PC-3 (cell line): ENCODE measurements at regions not wholly inside any gene's neighbourhood (a gene's known extent, or its start where the extent isn't known, plus 50 kb on each side); places are given as distances from the start of the nearest gene placed in this dataset.

ENCODE experiments used
- ATAC-seq: fragments of 200-7000 bp; cut with Tn5 transposase; 2 replicates; pipeline ENCODE4 v1.9.1; 2020; ENCODE audit warnings: mild to moderate bottlenecking, moderate library complexity
- BruUV-seq: library from RNA; stranded (reverse); fragments of 400-500 nt; replicated peaks from 2 replicates; lab custom pipeline; 2021; lab: Mats Ljungman, UMichigan
- CTCF ChIA-PET: fragments of 300-600 bp; sonication (Branson Sonifier 250); formaldehyde crosslinking; loops from one replicate; lab custom pipeline; 2022; ENCODE audit warnings: antibody characterized with exemption; lab: Charles Lee
- POLR2A ChIA-PET: fragments of 300-600 bp; sonication (Branson Sonifier 250); formaldehyde crosslinking; loops from one replicate; lab custom pipeline; 2022; ENCODE audit warnings: antibody characterized with exemption; ENCODE audit not compliant: unreplicated experiment; lab: Charles Lee
- DNase-seq: peaks from one replicate; pipeline ENCODE4 v3.0.0-alpha.2; 2015
- H2AFZ ChIP-seq: fragments of 300-600 bp; sonication (generic); 2 replicates; pipeline ENCODE4 v1.6.0; 2016; ENCODE audit warnings: antibody characterized with exemption, low read length
- H3F3A ChIP-seq: fragments of 300-600 bp; sonication (generic); one replicate; pipeline ENCODE4 v1.6.0; 2017; ENCODE audit warnings: antibody characterized with exemption, low read length, control low read depth, mild to moderate bottlenecking; ENCODE audit not compliant: unreplicated experiment
- H3K27ac ChIP-seq: fragments of 300-600 bp; sonication (generic); 2 replicates; pipeline ENCODE4 v1.5.1; 2016; ENCODE audit warnings: mild to moderate bottlenecking, low read length
- H3K27me3 ChIP-seq: fragments of 300-600 bp; sonication (generic); 2 replicates; pipeline ENCODE4 v1.6.1; 2016; ENCODE audit warnings: low read length, mixed read lengths
- H3K36me3 ChIP-seq: fragments of 300-600 bp; sonication (generic); 2 replicates; pipeline ENCODE4 v1.6.1; 2016; ENCODE audit warnings: low read depth, mixed run types, low read length, mixed read lengths
- H3K4me1 ChIP-seq: fragments of 300-600 bp; sonication (generic); 2 replicates; pipeline ENCODE4 v1.5.1; 2016; ENCODE audit warnings: low read length; ENCODE audit not compliant: insufficient read depth
- H3K4me2 ChIP-seq: fragments of 300-600 bp; sonication (generic); 2 replicates; pipeline ENCODE4 v1.6.0; 2016; ENCODE audit warnings: low read length
- H3K4me3 ChIP-seq: fragments of 300-600 bp; sonication (generic); 2 replicates; pipeline ENCODE4 v1.5.1; 2016; ENCODE audit warnings: mild to moderate bottlenecking, low read length, mixed read lengths
- H3K79me2 ChIP-seq: fragments of 300-600 bp; sonication (generic); 2 replicates; pipeline ENCODE4 v1.6.1; 2017; ENCODE audit warnings: low read length, mixed read lengths
- H3K9ac ChIP-seq: fragments of 300-600 bp; sonication (generic); 2 replicates; pipeline ENCODE4 v1.6.0; 2016; ENCODE audit warnings: mild to moderate bottlenecking, low read length
- H3K9me2 ChIP-seq: fragments of 300-600 bp; sonication (generic); replicated peaks from 2 replicates; pipeline ENCODE4 v1.6.1; 2016; ENCODE audit warnings: mixed run types, low read length, mixed read lengths
- H3K9me3 ChIP-seq: fragments of 300-600 bp; sonication (generic); 2 replicates; pipeline ENCODE4 v1.6.1; 2016; ENCODE audit warnings: low read length, mixed read lengths
- H4K20me1 ChIP-seq: fragments of 300-600 bp; sonication (generic); 2 replicates; pipeline ENCODE4 v1.6.1; 2016; ENCODE audit warnings: low read length, mixed read lengths
- EZH2 ChIP-seq: fragments of 300-600 bp; sonication (generic); IDR thresholded peaks from one replicate; pipeline ENCODE4 v1.6.1; 2017; ENCODE audit warnings: antibody characterized with exemption, mild to moderate bottlenecking, low read length; ENCODE audit not compliant: unreplicated experiment
- EZH2phosphoT487 ChIP-seq: fragments of 300-600 bp; sonication (generic); IDR thresholded peaks from 2 replicates; pipeline ENCODE4 v1.6.1; 2018; ENCODE audit warnings: mild to moderate bottlenecking, antibody characterized with exemption, low read length, borderline replicate concordance
- intact Hi-C: fragments of 100-400 bp; cut with micrococcal nuclease; formaldehyde crosslinking; loops from 2 replicates; pipeline ENCODE4 v1.9.0; 2023
- TF ChIP-seq, protein P1 (sequence below): fragments of 300-600 bp; sonication (generic); conservative IDR thresholded peaks from 2 replicates; pipeline ENCODE4 v1.5.1; 2017; ENCODE audit warnings: antibody characterized with exemption, low read depth, mild to moderate bottlenecking, low read length

DNA sequence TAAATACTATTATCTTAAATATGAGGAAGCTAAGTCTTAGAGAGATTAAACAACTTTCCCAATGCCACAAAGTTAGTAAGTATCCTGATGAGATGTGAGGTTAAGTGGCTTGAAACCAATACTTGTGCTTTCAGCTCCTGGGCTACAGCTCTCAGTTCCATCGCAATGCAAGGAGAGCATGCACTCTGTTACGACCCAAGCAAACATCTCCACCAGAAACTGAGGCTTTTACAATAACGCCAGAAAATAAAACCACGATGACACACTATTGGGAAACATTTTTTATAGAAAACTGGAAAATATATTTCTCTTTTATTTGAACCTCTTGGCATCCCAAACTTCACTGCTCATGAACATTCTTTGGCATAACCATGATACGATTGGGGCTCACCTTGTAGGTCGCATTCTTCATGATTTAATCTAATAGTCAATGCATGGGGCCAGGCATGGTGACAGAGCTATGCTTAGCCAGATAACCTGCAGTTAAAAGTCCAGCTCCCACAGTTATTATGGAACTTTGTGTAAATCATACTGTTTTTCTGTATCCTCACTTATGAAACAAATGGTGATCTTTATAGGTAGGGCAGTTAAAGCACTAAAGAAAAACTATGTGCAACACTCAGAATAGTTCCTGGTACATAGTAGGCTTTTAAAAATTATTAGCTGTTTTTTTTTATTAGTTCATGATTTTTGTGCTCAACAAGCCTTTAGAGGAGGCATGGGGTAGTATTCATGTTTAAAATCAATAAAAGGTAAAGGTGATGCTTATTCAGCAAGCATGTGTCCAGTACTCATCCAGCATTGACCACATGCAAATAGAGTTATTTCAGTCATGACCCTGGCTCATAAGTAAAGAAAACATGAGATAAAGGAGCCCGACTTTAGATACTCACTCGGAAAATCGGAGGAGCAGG is 238.3 kb upstream of the TRIB2 start:
- TF ChIP-seq EZH2 (no peak), EZH2phosphoT487 (no peak)
- TF ChIP-seq, protein P1, sequence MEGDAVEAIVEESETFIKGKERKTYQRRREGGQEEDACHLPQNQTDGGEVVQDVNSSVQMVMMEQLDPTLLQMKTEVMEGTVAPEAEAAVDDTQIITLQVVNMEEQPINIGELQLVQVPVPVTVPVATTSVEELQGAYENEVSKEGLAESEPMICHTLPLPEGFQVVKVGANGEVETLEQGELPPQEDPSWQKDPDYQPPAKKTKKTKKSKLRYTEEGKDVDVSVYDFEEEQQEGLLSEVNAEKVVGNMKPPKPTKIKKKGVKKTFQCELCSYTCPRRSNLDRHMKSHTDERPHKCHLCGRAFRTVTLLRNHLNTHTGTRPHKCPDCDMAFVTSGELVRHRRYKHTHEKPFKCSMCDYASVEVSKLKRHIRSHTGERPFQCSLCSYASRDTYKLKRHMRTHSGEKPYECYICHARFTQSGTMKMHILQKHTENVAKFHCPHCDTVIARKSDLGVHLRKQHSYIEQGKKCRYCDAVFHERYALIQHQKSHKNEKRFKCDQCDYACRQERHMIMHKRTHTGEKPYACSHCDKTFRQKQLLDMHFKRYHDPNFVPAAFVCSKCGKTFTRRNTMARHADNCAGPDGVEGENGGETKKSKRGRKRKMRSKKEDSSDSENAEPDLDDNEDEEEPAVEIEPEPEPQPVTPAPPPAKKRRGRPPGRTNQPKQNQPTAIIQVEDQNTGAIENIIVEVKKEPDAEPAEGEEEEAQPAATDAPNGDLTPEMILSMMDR: no peak
- Histone ChIP-seq H3K36me3 (no peaks in the 10 kb centered on the region), H3K27ac (0 out of 2 replicates have a peak overlapping the region, but pooled peaks have one; percentile 4), H3K9me3 (no peaks in the 10 kb centered on the region), H3K4me3 (no peak overlapping the region), H4K20me1 (no peaks in the 10 kb centered on the region), H3K9me2 (no peaks in the 10 kb centered on the region), H3K9ac (no peak overlapping the region), H3K27me3 (no peaks in the 10 kb centered on the region), H3K4me1 (peaks cover 13% of the 10 kb centered on the region), H3F3A (no peaks in the 10 kb centered on the region), H3K79me2 (no peaks in the 10 kb centered on the region), H2AFZ (no peak overlapping the region), H3K4me2 (no peak overlapping the region)
- BruUV-seq: no TSS peak
- CTCF ChIA-PET: no interaction called here
- POLR2A ChIA-PET: no interaction called here
- peak; percentile 38 for ATAC-seq
- intact Hi-C loops: loop anchor here (2.0 kb wide), 1 partner anchor 648 kb away; no protein-coding TSS in a partner anchor
- DNase-seq: peak; percentile 2

DNA sequence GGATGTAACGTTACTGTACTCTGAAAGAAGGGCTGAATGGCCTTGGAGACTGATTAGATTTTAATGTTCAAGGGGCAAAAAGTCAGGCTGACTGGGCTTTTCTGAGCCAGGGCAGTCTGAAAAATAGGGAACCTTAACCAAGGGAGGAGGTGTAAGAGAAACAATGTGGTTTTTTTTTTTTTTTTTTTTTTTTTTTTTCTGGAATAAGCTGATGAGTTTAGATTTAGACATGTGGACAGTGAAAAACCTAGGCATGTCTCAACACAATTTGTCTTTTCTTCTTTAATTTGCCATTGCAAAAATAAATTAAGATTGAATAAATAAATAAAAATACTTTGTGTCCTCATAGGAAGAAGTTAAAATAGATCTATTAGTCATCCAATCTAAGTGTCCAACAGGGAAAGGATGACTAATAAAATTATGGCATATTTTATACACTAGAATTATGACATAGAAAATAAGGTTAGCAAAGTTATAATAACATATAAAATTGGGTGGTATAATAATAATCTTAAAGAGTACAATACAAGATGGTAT is 237.6 kb upstream of the TRIB2 start:
- H3K9me3 ChIP-seq: no peaks in the 10 kb centered on the region
- no peaks in the 10 kb centered on the region for H3K79me2 ChIP-seq
- DNase-seq (peak; percentile 38), ATAC-seq (peak; percentile 66)
- intact Hi-C loops: loop anchor here (2.0 kb wide), 1 partner anchor 648 kb away; no protein-coding TSS in a partner anchor
- H3F3A ChIP-seq: no peaks in the 10 kb centered on the region
- no peak overlapping the region for H3K4me3 ChIP-seq
- TF ChIP-seq EZH2: no peak
- TF ChIP-seq EZH2phosphoT487: no peak
- TF ChIP-seq, protein P1: no peak
- POLR2A ChIA-PET: no interaction called here
- no TSS peak for BruUV-seq
- H3K9ac ChIP-seq: no peak overlapping the region
- peaks cover 14% of the 10 kb centered on the region for H3K4me1 ChIP-seq
- no peak overlapping the region for H3K4me2 ChIP-seq
- H3K27ac ChIP-seq: 0 out of 2 replicates have a peak overlapping the region, but pooled peaks have one; percentile 4
- no peaks in the 10 kb centered on the region for H4K20me1 ChIP-seq
- CTCF ChIA-PET: interaction anchor here (0.6 kb wide), 1 partner anchor 322 kb away, joined by 5 read pairs; no protein-coding TSS in a partner anchor
- no peak overlapping the region for H2AFZ ChIP-seq
- no peaks in the 10 kb centered on the region for H3K9me2 ChIP-seq
- no peaks in the 10 kb centered on the region for H3K36me3 ChIP-seq
- H3K27me3 ChIP-seq: no peaks in the 10 kb centered on the region
